GM21786 (cell line): ENCODE measurements at regions not wholly inside any gene's neighbourhood (a gene's known extent, or its start where the extent isn't known, plus 50 kb on each side); places are given as distances from the start of the nearest gene placed in this dataset.

Experiments used
- ATAC-seq: cut with Tn5 transposase; IDR thresholded peaks from one replicate; pipeline ENCODE4 v1.9.1; 2021; ENCODE audit not compliant: unreplicated experiment

DNA sequence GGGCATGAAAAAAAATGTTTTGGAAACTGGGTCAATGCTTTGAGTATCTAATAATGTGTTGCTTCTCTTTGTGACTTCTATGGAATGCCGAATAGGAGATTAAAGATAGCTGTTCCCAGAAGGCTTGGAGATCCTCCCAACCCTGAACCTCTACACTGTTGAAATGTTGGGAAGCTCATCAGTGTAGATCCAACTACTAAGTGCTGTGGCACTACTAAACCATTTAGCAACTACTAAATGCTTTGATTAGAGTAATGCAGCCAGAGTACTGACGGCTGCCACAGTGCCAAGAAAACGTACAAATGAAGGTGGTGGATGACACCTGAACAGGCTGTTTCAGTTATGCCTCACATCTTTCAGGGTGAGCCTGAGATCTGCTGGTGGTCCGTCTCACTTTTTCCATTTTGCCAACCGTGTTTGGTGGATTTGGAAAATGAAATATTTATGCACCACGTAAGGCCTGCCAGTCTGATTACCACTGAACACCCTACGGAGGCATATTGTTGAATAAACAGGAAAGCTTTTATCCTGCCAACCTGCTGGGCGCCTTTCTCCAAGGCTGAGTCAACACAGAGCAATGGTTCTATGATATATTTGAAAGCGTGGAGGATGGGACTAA is 938.0 kb upstream of the FLRT2 start:
- ATAC-seq = no peak

DNA sequence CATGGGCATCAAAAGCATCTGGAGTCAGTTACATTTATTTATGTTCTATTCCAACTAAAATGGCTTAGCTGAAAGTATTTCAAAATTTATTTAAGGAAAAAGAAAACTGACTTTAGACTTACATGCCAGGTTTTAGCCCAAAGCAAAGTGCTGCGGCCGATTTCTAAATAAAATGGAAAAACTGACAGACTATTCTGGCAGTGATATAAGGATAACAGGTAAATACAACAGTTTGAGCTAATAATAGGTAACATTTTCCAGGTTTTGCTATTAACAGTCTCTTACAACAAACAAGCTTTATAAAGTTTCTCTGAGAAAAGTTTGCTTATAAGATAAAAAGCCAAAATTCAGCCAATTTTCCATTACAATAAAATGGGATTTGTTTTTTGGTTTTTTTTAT is 937.2 kb upstream of the FLRT2 start:
- ATAC-seq = no peak

DNA sequence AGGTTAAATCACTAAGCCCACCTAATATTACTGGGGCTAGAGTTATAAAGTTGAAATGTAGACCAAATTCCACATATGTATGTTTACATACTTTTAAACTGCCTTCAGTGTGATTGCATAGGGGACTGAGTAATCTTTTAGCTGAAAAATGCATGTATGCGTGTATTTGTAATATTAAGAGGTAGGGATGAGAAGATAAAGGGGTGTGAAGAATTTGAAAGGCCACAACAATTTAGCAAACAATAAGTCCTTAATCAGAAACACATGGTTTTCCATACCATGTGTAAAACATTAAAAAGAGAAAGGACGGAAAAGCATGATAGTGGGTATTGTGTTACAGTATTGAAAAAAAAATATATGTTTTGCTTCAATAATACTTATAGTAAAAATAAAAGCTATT is 919.9 kb upstream of the FLRT2 start:
- ATAC-seq = no peak

DNA sequence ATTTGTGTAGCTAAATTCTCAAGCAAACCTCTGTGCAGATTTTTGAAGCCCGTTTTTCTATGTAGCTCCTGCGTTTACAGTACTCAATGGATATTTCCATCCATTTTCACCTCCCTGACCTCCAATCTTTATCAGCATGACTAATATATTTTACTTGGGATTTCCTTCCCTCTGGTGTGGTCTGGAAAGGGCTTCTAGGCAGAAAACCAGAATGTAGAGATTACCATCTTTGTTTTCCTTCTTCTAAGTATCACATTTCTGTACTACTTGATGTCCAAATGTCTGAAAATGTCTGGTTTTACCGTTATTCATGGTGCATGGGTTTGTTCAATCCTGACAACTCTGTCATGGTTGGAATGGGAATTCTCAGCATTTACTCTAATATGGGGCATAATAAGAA is 907.6 kb upstream of the FLRT2 start:
- ATAC-seq = no peak

DNA sequence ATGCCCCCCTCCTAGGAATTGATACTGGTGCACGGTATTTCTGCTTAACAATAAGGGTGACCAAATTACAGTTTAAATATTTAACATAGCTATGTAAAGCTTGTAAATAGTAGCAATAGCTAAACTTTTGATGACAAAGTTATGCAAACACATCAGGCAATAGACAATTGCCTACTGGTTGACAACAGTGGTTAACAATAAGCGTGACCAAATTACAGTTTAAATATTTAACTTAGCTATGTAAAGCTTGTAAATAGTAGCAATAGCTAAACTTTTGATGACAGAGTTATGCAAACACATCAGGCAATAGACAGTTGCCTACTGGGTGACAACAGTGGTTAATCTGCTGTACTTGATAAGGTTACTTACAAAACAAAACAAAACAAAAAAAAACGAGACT is 886.5 kb upstream of the FLRT2 start:
- no peak for ATAC-seq

DNA sequence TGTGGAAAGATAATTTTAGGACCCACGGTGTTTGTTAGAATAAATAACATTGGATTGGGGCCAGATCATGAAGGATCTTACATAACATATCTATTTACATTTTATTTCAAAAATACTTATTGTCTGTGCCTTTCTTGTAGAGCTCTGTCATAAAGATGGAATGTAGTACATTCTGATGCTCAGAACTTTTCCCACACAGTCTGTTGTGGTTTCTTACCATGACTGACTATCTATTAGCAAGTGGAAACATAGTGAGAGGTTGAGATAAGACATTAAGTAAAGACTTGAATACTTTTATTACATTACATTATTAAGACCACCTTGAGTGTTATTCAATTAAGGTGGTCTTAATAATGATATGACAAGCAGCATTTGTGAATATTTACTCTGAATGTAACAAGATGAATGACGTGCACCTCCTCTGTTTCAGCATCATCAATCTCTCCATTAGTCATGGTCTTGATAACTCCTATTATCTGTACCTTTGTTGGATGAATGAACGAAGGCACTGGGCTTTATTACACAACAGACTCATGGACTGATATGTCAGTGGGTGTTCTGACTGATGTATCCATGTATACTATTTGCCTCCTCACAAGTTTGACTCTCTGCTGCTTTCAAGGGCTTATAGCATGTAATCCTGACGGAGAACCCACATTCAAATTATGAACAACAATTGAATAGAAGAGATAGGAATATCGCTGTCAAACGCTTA is 883.0 kb upstream of the FLRT2 start:
- ATAC-seq = no peak

DNA sequence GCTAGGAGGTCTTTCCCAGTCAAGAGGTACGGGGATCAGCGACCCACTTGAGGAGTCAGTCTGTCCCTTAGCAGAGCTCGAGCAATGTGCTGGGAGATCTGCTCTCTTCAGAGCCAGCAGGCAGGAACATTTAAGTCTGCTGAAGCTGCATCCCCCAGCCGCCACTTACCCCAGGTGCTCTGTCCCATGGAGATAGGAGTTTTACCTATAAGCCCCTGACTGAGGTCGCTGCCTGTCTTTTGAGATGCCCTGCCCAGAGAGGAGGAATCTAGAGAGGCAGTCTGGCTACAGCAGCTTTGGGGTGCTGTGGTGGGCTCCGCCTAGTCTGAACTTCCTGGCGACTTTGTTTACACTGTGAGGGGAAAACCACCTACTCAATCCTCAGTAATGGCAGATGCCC is 874.9 kb upstream of the FLRT2 start:
- ATAC-seq = no peak

DNA sequence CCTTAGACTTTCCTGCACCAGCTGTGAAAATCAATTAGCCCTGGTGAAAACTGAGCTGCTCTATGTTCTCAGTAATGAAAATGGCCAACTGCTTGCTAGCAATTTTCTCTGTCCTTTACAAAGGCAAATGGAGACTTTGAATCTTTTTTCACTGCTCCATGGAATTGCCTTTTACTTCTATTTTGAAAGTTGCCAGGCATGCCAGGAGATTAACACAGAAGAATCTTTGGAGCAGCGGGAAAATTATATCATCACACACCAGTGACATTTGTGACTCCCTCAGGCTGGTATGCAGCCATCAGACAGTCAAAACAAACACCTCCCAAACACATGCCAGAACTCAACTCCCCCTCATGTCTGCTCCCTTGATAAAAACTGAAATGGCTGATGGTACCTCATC is 872.0 kb upstream of the FLRT2 start:
- ATAC-seq = no peak

DNA sequence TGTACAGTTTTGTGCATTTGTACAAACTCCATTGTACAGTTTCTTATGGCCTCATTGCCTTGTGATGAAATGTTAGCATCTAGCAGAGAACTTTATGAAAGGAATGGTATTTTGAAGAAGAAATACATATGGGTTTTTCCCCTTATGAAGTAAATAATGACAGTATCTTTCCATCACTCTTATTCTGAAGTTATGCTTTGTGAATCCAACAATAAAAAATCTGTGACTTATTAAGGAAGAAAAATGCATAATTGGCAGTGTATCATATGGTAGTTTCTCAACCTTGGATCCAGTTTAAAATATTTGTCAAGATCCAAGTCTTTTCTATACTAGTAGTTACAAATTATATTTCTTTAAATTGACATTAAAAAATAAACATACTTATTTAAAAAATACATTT is 859.1 kb upstream of the FLRT2 start:
- ATAC-seq = no peak

DNA sequence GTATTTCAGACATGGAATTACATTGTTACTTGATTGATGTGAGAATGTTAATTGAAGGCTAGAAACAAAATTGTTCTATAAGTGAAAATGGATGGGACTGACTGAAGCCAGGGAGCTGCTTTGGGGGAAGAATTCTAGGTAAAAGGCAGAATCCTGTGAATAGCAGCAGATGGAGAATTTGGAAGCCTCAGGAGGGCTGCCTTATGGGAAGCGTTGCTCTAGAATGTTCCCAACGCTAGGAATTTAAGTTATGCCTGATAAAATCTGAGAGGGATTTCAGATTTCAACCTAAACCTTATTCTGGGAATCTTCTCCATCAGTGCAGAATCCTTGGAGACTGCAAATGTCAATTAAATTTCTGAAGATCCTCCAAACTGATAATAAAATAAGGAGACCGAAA is 858.2 kb upstream of the FLRT2 start:
- no peak for ATAC-seq

DNA sequence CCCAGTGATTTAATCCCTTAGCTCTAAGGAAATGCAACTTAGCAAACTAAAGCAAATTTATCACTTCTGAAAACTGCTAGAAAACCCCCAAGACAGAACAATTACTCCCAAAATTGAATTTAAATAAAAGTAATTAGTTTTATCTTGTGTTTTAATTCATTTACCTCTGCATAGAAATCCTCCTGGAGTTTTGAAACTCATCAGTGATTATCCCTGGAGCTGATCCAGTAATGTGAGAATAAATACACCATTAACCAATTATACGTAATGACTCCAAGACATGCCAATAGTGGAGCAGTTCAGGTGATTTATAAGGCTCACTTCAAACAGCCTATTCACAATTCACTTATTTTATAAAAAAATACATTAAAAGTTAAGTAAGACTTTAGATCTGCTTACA is 855.3 kb upstream of the FLRT2 start:
- ATAC-seq = no peak

DNA sequence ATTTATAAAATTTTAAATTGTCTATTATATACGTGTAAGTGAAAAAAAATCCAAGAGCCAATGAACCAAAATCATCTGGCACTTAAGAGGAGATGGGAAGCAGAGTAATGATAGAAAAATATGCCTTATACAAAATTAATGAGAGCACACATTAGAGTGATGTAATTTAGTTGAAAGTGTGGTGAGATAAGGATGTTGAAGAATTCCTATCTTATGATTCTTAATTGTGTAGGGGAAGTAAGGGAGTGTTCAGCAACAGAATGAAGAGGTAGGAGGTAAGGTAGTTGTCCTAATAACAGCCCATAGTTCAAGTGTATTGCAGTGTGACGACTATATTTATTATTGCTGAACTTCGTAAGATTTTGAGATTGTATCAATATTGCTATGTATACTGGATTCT is 843.4 kb upstream of the FLRT2 start:
- no peak for ATAC-seq

DNA sequence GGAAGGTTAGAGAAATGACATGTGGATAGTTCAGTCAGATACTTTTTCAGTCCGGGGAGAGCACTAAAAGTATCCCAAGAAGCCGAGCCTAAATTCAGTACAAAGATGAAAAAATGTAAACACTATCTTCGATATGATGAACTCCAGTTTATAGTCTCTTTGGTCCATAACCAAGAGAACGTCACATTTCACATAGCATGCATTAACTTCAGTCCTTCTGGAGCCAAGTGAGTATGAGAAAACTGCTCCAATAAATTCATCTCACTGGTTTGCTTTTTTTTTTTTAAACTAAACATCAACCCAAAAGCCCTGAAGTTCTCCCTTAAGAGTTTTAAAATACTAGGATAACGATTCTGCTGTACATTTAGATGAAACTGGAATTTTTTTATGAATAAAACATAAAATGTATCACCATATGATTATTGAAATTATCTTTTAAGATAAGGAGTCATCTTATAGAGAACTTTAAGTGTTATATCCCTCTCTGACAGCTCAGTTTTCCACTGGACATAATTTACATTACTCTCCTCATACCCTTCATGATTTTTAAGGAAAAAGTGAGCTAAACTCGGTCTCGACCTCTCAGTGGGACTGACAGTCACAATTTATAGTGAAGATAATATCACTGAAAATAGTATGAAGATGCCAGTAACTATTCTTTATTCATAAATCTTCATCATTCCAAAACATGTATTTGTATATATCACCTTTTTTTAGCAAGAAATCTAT is 841.5 kb upstream of the FLRT2 start:
- ATAC-seq = no peak

DNA sequence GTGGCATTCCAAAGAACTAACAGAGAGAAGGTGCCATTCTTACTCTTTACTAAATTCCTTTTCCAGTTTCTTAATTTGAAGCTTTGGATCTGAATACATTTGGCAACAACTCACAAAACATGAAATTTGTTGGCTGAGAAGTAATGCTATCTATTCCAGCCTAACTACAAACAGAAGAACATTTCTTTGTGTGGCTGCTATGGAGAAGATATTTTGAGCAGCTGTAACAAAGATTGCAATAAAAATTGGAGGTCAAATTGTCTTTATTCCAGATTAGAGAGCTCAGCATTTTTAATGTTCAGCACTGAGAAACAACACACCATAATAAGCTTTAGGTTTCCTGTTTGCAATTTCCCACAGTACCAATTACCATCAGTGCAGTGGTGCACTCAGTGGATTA is 835.8 kb upstream of the FLRT2 start:
- ATAC-seq = no peak

DNA sequence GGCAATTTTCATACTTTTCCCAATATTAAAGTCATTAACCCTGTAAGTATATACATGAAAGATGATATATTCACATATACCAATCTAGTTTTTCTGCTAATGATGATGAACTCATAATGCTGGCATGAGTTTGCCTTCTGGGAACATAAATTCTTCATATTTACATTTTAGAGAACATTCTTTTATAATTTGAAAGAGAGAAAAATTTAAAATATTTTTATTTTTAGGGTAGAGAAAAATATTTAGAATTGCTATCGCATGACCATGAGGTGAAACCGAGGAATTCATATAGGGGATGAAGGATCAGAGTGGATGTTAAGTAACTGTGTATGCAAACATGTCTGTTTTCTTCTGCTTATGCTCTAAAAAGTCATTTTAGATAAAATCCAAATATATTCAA is 825.3 kb upstream of the FLRT2 start:
- no peak for ATAC-seq

DNA sequence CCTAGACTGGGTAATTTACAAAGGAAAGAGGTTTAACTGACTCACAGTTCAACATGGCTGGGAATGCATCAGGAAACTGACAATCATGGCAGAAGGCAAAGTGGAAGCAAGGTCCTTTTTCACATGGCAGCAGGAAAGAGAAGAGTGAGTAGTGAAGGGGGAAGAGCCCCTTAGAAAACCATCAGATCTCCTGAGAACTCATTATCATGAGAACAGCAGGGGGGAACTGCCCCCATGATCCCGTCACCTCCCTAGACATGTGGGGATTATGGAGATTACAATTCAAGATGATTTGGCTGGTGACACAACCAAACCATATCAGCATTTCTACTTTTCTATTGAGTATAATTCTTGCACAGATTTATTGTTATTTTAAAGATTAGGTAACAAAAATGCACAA is 822.1 kb upstream of the FLRT2 start:
- ATAC-seq = no peak

DNA sequence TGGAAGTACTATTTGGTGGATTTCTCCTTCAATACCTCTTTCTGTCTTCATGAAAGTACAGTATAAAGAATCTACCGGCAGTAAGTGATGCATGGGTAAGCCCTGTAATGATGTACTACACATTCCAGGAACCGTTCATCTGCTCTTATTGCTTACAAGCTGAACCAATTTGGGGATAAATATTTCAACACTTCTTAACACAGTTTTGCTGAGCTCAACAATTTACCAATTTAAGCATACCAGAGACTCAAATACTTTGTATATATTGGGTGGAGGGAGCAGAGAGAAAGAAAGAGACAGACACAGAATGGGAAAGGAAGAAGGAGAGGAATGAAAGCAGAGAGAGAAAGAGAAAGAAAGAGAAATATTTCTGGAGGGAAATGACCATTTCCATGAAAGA is 821.1 kb upstream of the FLRT2 start:
- ATAC-seq = no peak

DNA sequence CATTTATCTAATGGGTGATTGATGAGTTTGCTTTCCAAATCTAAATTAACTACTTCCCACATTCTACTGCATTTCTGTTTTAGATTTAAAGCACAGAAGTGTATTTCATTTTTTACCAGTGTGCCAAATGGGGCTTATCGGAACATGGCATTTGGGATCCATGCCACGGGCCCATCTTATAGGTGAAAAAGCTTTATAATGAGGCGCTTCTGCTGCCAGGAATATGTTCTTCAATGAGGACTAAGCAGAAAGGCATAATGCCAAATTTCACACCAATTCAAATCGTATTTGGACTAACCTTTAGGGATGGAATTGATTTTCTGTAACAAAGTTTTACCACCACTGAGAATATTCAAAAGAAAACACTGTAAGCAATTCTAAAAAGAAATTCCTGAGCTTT is 803.5 kb upstream of the FLRT2 start:
- no peak for ATAC-seq

DNA sequence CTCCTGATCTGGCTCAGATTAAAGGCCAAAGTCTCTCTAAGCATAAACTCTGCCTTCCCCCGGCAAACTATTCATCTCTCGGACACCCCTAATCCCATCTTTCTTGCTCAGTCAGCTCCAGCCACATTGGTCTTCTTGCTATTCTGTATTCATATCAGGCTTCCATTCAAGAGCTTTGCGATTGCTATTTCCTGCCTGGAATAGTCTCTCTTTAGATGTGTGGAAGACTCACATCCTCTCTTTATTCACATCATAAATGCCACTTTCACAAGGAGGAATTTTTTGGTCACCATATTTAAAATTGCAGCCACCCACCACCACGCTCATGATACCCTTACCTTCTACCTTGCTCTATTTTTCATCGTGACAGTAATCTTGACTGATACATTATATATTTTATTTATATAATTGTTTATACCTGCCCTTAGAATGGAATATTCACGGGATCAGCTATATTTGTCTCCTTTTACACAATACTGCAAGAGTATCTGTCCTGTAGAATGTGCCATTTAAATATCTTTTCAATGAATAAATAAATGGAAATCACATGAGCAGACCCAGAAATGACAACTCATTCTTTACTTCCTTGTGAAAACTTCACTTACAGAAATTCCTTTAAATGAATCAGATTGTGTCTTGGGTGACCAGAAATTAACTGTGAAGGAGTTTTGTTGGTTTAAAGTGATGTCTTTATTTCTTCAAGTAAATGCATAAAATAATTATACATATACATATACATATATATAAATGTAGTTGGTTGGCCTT is 780.6 kb upstream of the FLRT2 start:
- ATAC-seq = no peak

DNA sequence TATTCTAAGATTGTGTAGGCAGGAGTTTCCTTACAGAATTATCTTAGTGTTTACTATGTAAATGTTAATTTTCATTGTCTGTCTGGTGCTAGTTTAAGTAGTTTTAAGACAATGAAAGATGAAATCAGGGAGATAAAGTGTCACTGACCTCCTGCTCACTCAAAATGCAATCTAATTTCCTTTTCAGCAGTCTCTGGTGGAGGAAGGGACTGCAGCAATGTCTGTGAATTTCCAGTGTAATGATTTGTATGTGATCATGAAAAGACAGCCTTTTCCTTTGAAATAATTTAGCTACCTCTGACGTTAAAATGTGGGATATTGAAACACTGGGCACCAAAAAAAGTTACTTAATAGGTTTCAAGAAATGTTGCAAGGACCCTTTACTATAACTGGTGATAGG is 779.7 kb upstream of the FLRT2 start:
- no peak for ATAC-seq

DNA sequence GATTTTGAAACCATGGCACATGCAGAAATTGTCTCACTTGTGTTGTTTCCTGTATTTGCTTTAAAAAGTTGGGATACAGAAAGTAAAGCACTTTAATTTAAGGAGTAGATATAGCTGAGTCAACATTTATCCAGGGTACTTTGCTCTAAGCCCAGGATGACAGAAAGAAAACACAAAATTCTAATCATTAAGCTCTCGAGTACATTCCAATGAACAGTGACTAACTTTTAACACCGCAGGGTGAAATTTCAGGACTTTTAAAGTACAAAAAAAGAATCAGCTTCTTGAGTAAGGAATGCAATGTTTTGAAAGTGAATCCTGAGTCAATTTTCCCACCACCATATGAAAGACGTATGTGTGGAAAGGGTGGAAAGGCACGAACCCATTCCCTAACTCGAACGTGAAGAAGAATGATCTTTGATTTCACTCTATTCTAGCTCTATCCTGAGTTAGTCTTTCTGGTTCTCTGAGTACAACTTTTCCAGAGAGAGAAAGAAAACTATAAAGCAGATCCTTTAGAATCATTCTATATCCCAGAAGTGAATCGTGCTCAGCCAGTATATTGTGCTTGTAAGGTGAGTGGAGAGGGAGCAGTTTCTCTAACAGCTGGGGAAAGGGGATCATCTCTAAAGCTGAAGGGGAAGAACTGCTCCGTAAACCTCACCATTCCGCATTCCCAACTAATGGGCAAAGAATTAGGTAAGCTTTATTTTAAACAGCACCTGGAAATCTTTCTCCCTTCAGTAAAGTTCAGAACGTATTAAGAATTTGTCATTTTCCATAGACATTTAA is 779.0 kb upstream of the FLRT2 start:
- ATAC-seq = no peak
